ENCODE measurements at regions not wholly inside any gene's neighbourhood (a gene's known extent, or its start where the extent isn't known, plus 50 kb on each side); places are given as distances from the start of the nearest gene placed in this dataset.

- no peaks in the 10 kb centered on the region for H3K4me1 ChIP-seq (ENCODE audit: control insufficient read depth in 1 of 2, insufficient read depth in 2 of 2, low read length in 2 of 2)
- H3K27me3 ChIP-seq (ENCODE audit: low read depth, low read length) = no peaks in the 10 kb centered on the region
- H3K36me3 ChIP-seq (ENCODE audit: control insufficient read depth in 1 of 2, insufficient read depth in 2 of 2, low read length in 2 of 2) = no peaks in the 10 kb centered on the region
- H3K27ac ChIP-seq (ENCODE audit: low read length) = no peak overlapping the region
- H3K9me3 ChIP-seq (ENCODE audit: control insufficient read depth in 1 of 2, low read length in 2 of 2) = no peaks in the 10 kb centered on the region
- H3K4me3 ChIP-seq (ENCODE audit: low read depth in 1 of 2, low read length in 2 of 2) = no peak overlapping the region
Observed at GRCh38 chr4:154084864-154085263, 296.0 kb upstream of the SFRP2 start.

- no peak overlapping the region for H3K4me3 ChIP-seq (ENCODE audit: low read depth in 1 of 2, low read length in 2 of 2)
Observed at GRCh38 chr4:154082760-154083535, 294.1 kb upstream of the SFRP2 start.

GRCh38 chr4:154081391-154081790, 292.5 kb upstream of the SFRP2 start:
- Histone ChIP-seq H3K27ac (ENCODE audit: low read length) (no peak overlapping the region), H3K9me3 (ENCODE audit: control insufficient read depth in 1 of 2, low read length in 2 of 2) (no peaks in the 10 kb centered on the region), H3K4me1 (ENCODE audit: control insufficient read depth in 1 of 2, insufficient read depth in 2 of 2, low read length in 2 of 2) (no peaks in the 10 kb centered on the region), H3K36me3 (ENCODE audit: control insufficient read depth in 1 of 2, insufficient read depth in 2 of 2, low read length in 2 of 2) (no peaks in the 10 kb centered on the region), H3K27me3 (ENCODE audit: low read depth, low read length) (no peaks in the 10 kb centered on the region), H3K4me3 (ENCODE audit: low read depth in 1 of 2, low read length in 2 of 2) (no peak overlapping the region)

More at GRCh38 chr4:154082760-154083535, 294.1 kb upstream of the SFRP2 start:
- H3K27ac ChIP-seq (ENCODE audit: low read length) = no peak overlapping the region
- H3K36me3 ChIP-seq (ENCODE audit: control insufficient read depth in 1 of 2, insufficient read depth in 2 of 2, low read length in 2 of 2) = no peaks in the 10 kb centered on the region
- H3K9me3 ChIP-seq (ENCODE audit: control insufficient read depth in 1 of 2, low read length in 2 of 2) = no peaks in the 10 kb centered on the region
- H3K27me3 ChIP-seq (ENCODE audit: low read depth, low read length) = no peaks in the 10 kb centered on the region
- H3K4me1 ChIP-seq (ENCODE audit: control insufficient read depth in 1 of 2, insufficient read depth in 2 of 2, low read length in 2 of 2) = no peaks in the 10 kb centered on the region

DNA sequence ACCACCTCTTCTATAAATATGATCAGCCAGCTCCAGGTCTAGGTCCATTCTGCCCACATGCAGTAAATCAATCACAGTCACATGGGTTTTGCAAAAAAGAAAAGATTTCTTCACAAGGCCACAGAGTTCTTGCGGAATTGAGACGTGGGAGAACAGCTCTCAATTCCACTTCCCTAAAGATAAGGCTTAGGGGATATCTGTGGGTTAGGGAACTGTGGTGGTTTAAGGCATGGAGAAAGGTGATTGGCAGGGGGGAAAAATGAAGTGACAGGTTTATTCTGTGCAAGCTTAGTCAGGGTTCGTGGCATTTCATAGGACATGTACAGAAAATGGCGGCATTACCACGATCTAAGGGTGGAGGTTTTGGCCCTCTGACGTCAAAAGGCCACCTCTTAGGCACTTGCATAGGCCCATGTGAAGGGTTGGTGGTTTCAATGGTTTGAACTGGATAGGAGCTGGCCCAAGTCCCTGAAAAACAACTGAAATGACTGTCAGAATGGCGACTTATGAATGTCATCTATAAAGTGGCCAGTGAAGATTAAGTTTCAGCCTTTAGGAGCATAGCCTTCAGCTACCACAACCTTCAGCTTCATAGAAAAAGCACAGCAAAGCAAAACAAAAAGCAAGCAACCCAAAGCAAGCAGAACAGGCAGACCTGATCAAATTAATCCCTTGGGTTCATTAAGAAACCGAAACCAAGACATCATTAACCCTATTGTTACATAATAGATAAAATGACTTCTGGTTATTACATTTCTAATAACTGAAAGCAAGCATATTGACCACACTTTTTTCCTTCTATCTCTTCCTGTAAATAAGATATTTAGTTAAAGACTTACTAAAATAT, 289.8 kb upstream of the SFRP2 start:
- H3K27ac ChIP-seq (ENCODE audit: low read length) = no peak overlapping the region
- no peaks in the 10 kb centered on the region for H3K4me1 ChIP-seq (ENCODE audit: control insufficient read depth in 1 of 2, insufficient read depth in 2 of 2, low read length in 2 of 2)
- no peaks in the 10 kb centered on the region for H3K27me3 ChIP-seq (ENCODE audit: low read depth, low read length)
- no peak overlapping the region for H3K4me3 ChIP-seq (ENCODE audit: low read depth in 1 of 2, low read length in 2 of 2)
- no peaks in the 10 kb centered on the region for H3K36me3 ChIP-seq (ENCODE audit: control insufficient read depth in 1 of 2, insufficient read depth in 2 of 2, low read length in 2 of 2)
- H3K9me3 ChIP-seq (ENCODE audit: control insufficient read depth in 1 of 2, low read length in 2 of 2) = no peaks in the 10 kb centered on the region

- Histone ChIP-seq H3K9me3 (ENCODE audit: control insufficient read depth in 1 of 2, low read length in 2 of 2) (no peaks in the 10 kb centered on the region), H3K4me1 (ENCODE audit: control insufficient read depth in 1 of 2, insufficient read depth in 2 of 2, low read length in 2 of 2) (no peaks in the 10 kb centered on the region), H3K4me3 (ENCODE audit: low read depth in 1 of 2, low read length in 2 of 2) (no peak overlapping the region), H3K36me3 (ENCODE audit: control insufficient read depth in 1 of 2, insufficient read depth in 2 of 2, low read length in 2 of 2) (no peaks in the 10 kb centered on the region), H3K27me3 (ENCODE audit: low read depth, low read length) (no peaks in the 10 kb centered on the region), H3K27ac (ENCODE audit: low read length) (no peak overlapping the region)
Observed at GRCh38 chr4:154076921-154077320, 288.0 kb upstream of the SFRP2 start.

DNA sequence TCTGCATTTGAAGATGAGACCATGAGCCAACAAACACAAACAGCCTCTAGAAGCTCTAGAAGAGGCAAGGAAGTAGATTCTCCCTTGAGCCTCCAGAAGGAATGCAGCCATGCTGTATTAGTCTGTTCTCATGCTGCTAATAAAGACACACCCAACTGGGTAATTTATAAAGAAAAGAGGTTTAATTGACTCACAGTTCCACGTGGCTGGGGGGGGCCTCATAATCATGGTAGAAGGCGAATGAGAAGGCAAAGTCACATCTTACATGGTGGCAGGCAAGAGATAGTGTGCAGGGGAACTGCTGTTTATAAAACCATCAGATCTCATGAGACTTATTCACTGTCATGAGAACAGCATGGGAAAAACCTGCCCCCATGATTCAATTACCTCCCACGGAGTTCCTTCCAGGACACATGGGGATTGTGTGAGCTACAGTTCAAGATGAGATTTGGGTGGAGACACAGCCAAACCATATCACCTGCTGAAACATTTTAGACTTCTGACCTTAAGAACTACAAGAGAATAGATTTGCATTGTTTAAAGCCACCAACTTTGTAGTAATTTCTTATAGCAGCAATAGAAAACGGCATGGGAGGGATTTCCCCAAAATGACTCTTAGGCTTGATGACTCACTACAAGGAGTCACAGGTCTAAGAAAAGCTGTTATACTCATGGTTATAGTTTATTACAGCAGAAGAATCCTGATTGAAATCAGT, 284.4 kb upstream of the SFRP2 start:
- Histone ChIP-seq H3K9me3 (ENCODE audit: control insufficient read depth in 1 of 2, low read length in 2 of 2) (no peaks in the 10 kb centered on the region), H3K4me3 (ENCODE audit: low read depth in 1 of 2, low read length in 2 of 2) (no peak overlapping the region), H3K27ac (ENCODE audit: low read length) (no peak overlapping the region), H3K27me3 (ENCODE audit: low read depth, low read length) (no peaks in the 10 kb centered on the region), H3K36me3 (ENCODE audit: control insufficient read depth in 1 of 2, insufficient read depth in 2 of 2, low read length in 2 of 2) (no peaks in the 10 kb centered on the region), H3K4me1 (ENCODE audit: control insufficient read depth in 1 of 2, insufficient read depth in 2 of 2, low read length in 2 of 2) (no peaks in the 10 kb centered on the region)

DNA sequence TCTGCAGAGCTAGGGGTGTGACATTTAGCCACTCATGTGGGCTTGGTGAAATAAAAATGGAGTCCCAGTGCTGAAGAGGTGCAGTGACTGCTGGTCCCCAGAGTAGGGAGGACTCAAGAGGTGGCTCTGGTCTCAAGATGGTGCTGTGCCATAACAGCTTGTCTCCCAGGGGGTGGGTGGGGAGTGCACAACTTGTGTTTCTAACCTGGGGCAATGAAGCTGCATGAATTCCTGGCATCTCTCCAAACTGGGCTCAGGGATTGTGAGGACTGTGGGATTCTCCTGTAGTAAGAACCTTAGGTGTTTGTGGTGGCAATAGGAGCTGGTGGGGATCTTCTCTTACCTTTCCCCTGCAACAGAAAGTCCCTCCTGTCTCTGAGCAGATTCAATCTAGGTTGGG, 278.9 kb upstream of the SFRP2 start:
- H3K27me3 ChIP-seq (ENCODE audit: low read depth, low read length) = no peaks in the 10 kb centered on the region
- no peak overlapping the region for H3K4me3 ChIP-seq (ENCODE audit: low read depth in 1 of 2, low read length in 2 of 2)

DNA sequence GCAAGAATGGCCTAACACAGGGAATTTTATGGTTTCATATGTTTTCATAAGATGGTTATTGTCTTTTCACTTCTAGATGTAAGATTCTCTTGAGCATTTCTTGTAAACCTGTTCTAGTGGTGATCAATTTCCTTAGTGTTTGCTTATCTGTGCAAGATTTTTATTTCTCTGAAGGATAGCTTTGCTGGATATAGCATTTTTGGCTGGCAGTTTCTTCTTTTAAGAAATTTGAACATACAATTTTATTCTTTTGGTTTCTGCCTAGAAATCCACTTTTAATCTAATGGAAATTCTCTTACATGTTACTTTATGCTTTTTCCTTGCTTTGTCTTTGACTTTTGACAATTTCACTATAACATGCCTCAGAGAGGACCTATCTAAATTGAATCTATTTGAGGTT, 276.5 kb upstream of the SFRP2 start:
- no peak overlapping the region for H3K4me3 ChIP-seq (ENCODE audit: low read depth in 1 of 2, low read length in 2 of 2)
- H3K36me3 ChIP-seq (ENCODE audit: control insufficient read depth in 1 of 2, insufficient read depth in 2 of 2, low read length in 2 of 2) = no peaks in the 10 kb centered on the region
- H3K9me3 ChIP-seq (ENCODE audit: control insufficient read depth in 1 of 2, low read length in 2 of 2) = peaks cover 4 to 31% of the 10 kb centered on the region in 2 donors
- H3K27me3 ChIP-seq (ENCODE audit: low read depth, low read length) = no peaks in the 10 kb centered on the region
- no peak overlapping the region for H3K27ac ChIP-seq (ENCODE audit: low read length)
- H3K4me1 ChIP-seq (ENCODE audit: control insufficient read depth in 1 of 2, insufficient read depth in 2 of 2, low read length in 2 of 2) = no peaks in the 10 kb centered on the region

More for the DNA sequence above, 278.9 kb upstream of the SFRP2 start:
- Histone ChIP-seq H3K27ac (ENCODE audit: low read length) (no peak overlapping the region), H3K9me3 (ENCODE audit: control insufficient read depth in 1 of 2, low read length in 2 of 2) (peaks cover 4 to 31% of the 10 kb centered on the region in 2 donors), H3K4me1 (ENCODE audit: control insufficient read depth in 1 of 2, insufficient read depth in 2 of 2, low read length in 2 of 2) (no peaks in the 10 kb centered on the region), H3K36me3 (ENCODE audit: control insufficient read depth in 1 of 2, insufficient read depth in 2 of 2, low read length in 2 of 2) (no peaks in the 10 kb centered on the region)

- no peak overlapping the region for H3K27ac ChIP-seq (ENCODE audit: low read length)
- no peaks in the 10 kb centered on the region for H3K27me3 ChIP-seq (ENCODE audit: low read depth, low read length)
- no peaks in the 10 kb centered on the region for H3K4me1 ChIP-seq (ENCODE audit: control insufficient read depth in 1 of 2, insufficient read depth in 2 of 2, low read length in 2 of 2)
- no peak overlapping the region for H3K4me3 ChIP-seq (ENCODE audit: low read depth in 1 of 2, low read length in 2 of 2)
- peaks cover 4 to 31% of the 10 kb centered on the region in 2 donors for H3K9me3 ChIP-seq (ENCODE audit: control insufficient read depth in 1 of 2, low read length in 2 of 2)
- no peaks in the 10 kb centered on the region for H3K36me3 ChIP-seq (ENCODE audit: control insufficient read depth in 1 of 2, insufficient read depth in 2 of 2, low read length in 2 of 2)
Observed at GRCh38 chr4:154064244-154064643, 275.4 kb upstream of the SFRP2 start.

- H3K4me1 ChIP-seq (ENCODE audit: control insufficient read depth in 1 of 2, insufficient read depth in 2 of 2, low read length in 2 of 2) = no peaks in the 10 kb centered on the region
- H3K27ac ChIP-seq (ENCODE audit: low read length) = no peak overlapping the region
- H3K27me3 ChIP-seq (ENCODE audit: low read depth, low read length) = no peaks in the 10 kb centered on the region
- no peak overlapping the region for H3K4me3 ChIP-seq (ENCODE audit: low read depth in 1 of 2, low read length in 2 of 2)
- H3K36me3 ChIP-seq (ENCODE audit: control insufficient read depth in 1 of 2, insufficient read depth in 2 of 2, low read length in 2 of 2) = no peaks in the 10 kb centered on the region
- H3K9me3 ChIP-seq (ENCODE audit: control insufficient read depth in 1 of 2, low read length in 2 of 2) = peaks cover 10 to 14% of the 10 kb centered on the region in 2 donors
Observed at GRCh38 chr4:154049457-154050181, 260.7 kb upstream of the SFRP2 start.
